ENCODE measurements at regions not wholly inside any gene's neighbourhood (a gene's known extent, or its start where the extent isn't known, plus 50 kb on each side); places are given as distances from the start of the nearest gene placed in this dataset.

DNA sequence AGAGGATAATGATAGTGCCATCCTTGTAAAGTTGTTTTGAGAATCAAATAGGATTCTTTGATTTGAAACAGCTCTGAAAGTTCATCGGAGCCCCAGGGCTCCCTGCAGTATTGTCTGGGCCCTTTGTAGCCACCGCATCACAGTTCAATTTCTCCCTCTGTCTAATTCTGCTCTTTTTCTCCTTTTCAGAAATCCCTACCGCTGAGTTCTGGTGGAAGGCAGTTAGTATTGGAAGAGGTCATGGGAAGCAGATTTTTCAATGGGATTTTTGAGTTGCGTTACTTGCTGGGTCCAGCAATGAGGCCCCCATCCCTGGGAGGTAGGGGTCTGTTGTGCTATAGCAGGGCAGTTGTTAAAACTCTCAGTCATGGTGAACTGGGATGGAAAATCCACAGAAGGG lies 101.0 kb upstream of the DISP3 start:
- Histone ChIP-seq H3K9me2 (ENCODE audit: insufficient read depth, low read length) (no peaks in the 10 kb centered on the region), H3K36me3 (ENCODE audit: insufficient read depth, low read length) (no peaks in the 10 kb centered on the region), H3K27ac (ENCODE audit: low read length) (no peak overlapping the region), H2AFZ (ENCODE audit: low read depth, low read length) (no peak overlapping the region), H3K4me2 (ENCODE audit: low read length) (no peak overlapping the region), H3F3A (ENCODE audit: insufficient read depth, low read length, poor library complexity, severe bottlenecking) (no peaks in the 10 kb centered on the region), H3K9me3 (ENCODE audit: low read length) (no peaks in the 10 kb centered on the region), H4K20me1 (ENCODE audit: insufficient read depth) (no peaks in the 10 kb centered on the region), H3K4me3 (ENCODE audit: low read length) (no peak overlapping the region), H3K79me2 (replicated peaks; ENCODE audit: insufficient read depth, low read length) (no peaks in the 10 kb centered on the region), H3K9ac (ENCODE audit: low read length) (no peak overlapping the region), H3K27me3 (ENCODE audit: insufficient read depth, low read depth, low read length) (no peaks in the 10 kb centered on the region)
- TF ChIP-seq, protein P1, sequence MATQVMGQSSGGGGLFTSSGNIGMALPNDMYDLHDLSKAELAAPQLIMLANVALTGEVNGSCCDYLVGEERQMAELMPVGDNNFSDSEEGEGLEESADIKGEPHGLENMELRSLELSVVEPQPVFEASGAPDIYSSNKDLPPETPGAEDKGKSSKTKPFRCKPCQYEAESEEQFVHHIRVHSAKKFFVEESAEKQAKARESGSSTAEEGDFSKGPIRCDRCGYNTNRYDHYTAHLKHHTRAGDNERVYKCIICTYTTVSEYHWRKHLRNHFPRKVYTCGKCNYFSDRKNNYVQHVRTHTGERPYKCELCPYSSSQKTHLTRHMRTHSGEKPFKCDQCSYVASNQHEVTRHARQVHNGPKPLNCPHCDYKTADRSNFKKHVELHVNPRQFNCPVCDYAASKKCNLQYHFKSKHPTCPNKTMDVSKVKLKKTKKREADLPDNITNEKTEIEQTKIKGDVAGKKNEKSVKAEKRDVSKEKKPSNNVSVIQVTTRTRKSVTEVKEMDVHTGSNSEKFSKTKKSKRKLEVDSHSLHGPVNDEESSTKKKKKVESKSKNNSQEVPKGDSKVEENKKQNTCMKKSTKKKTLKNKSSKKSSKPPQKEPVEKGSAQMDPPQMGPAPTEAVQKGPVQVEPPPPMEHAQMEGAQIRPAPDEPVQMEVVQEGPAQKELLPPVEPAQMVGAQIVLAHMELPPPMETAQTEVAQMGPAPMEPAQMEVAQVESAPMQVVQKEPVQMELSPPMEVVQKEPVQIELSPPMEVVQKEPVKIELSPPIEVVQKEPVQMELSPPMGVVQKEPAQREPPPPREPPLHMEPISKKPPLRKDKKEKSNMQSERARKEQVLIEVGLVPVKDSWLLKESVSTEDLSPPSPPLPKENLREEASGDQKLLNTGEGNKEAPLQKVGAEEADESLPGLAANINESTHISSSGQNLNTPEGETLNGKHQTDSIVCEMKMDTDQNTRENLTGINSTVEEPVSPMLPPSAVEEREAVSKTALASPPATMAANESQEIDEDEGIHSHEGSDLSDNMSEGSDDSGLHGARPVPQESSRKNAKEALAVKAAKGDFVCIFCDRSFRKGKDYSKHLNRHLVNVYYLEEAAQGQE (IDR thresholded peaks at IDR 0.05; ENCODE audit: borderline replicate concordance), result no peak
- TF ChIP-seq EZH2 (IDR thresholded peaks at IDR 0.05; ENCODE audit: borderline replicate concordance, insufficient read depth, low read length, poor library complexity, severe bottlenecking) (no peak), SMC3 (conservative IDR thresholded peaks at IDR 0.05; ENCODE audit: poor library complexity) (no peak), RAD21 (conservative IDR thresholded peaks at IDR 0.05) (no peak), EP300 (conservative IDR thresholded peaks at IDR 0.05; ENCODE audit: poor library complexity, severe bottlenecking) (no peak), POLR2AphosphoS5 (IDR thresholded peaks at IDR 0.05) (no peak), CTCF (IDR thresholded peaks at IDR 0.05; ENCODE audit: poor library complexity, severe bottlenecking) (no peak), MXI1 (conservative IDR thresholded peaks at IDR 0.05; ENCODE audit: poor library complexity, severe bottlenecking) (no peak), TAF1 (IDR thresholded peaks at IDR 0.05; ENCODE audit: low read depth) (no peak)

GRCh38 chr1:11379851-11380250 lies 99.1 kb upstream of the DISP3 start:
- Histone ChIP-seq H3K9me2 (ENCODE audit: insufficient read depth, low read length) (no peaks in the 10 kb centered on the region), H3F3A (ENCODE audit: insufficient read depth, low read length, poor library complexity, severe bottlenecking) (no peaks in the 10 kb centered on the region), H3K27me3 (ENCODE audit: insufficient read depth, low read depth, low read length) (no peaks in the 10 kb centered on the region), H2AFZ (ENCODE audit: low read depth, low read length) (no peak overlapping the region), H3K4me2 (ENCODE audit: low read length) (no peak overlapping the region), H3K27ac (ENCODE audit: low read length) (no peak overlapping the region), H3K79me2 (replicated peaks; ENCODE audit: insufficient read depth, low read length) (no peaks in the 10 kb centered on the region), H3K36me3 (ENCODE audit: insufficient read depth, low read length) (no peaks in the 10 kb centered on the region), H3K4me3 (ENCODE audit: low read length) (no peak overlapping the region), H3K9ac (ENCODE audit: low read length) (no peak overlapping the region), H4K20me1 (ENCODE audit: insufficient read depth) (no peaks in the 10 kb centered on the region), H3K9me3 (ENCODE audit: low read length) (no peaks in the 10 kb centered on the region)
- TF ChIP-seq TAF1 (IDR thresholded peaks at IDR 0.05; ENCODE audit: low read depth) (no peak), POLR2AphosphoS5 (IDR thresholded peaks at IDR 0.05) (no peak), EZH2 (IDR thresholded peaks at IDR 0.05; ENCODE audit: borderline replicate concordance, insufficient read depth, low read length, poor library complexity, severe bottlenecking) (no peak), RAD21 (conservative IDR thresholded peaks at IDR 0.05) (no peak), MXI1 (conservative IDR thresholded peaks at IDR 0.05; ENCODE audit: poor library complexity, severe bottlenecking) (no peak), EP300 (conservative IDR thresholded peaks at IDR 0.05; ENCODE audit: poor library complexity, severe bottlenecking) (no peak), CTCF (IDR thresholded peaks at IDR 0.05; ENCODE audit: poor library complexity, severe bottlenecking) (no peak), SMC3 (conservative IDR thresholded peaks at IDR 0.05; ENCODE audit: poor library complexity) (no peak)
- TF ChIP-seq, protein P1 (IDR thresholded peaks at IDR 0.05; ENCODE audit: borderline replicate concordance), result no peak
